ENCODE measurements at regions not wholly inside any gene's neighbourhood (a gene's known extent, or its start where the extent isn't known, plus 50 kb on each side); places are given as distances from the start of the nearest gene placed in this dataset.
"Not testable (repeated sequence)": the region's sequence is repeated elsewhere in the genome, so short reads cannot be mapped to it uniquely, and the experiment has no call there.

DNA sequence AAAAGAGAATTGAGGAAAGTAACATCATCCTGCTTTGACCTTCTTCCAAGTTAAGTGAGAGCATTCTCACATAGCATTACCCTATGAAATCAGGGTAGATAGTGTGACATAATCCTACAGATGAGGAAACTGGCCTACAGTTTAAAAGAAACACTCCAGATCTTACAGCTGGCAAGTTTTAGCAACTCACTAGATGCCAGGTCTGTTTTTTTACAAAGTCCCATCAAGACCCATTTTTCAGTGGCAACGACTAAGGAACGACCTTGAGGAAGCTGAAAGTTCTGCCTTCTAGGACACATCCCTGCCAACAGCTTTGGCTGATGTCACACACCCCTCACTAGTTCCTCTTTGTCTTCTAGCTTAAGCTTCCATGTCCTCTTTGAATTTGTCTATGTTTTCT is 92.7 kb downstream of the ATP6V0E2 start:
- TF ChIP-seq EZH2phosphoT487 (IDR thresholded peaks at IDR 0.05; ENCODE audit: borderline replicate concordance, low read length); CTCF (conservative IDR thresholded peaks at IDR 0.05; ENCODE audit: low read depth, low read length); EZH2 (IDR thresholded peaks at IDR 0.05; ENCODE audit: low read length, unreplicated experiment): not testable (repeated sequence)

Measured in PC-3 (cell line).